ENCODE measurements at regions not wholly inside any gene's neighbourhood (a gene's known extent, or its start where the extent isn't known, plus 50 kb on each side); places are given as distances from the start of the nearest gene placed in this dataset.

GRCh38 chr1:221125976-221126375, 246.7 kb downstream of the HLX start:
- H3K36me3 ChIP-seq (replicated peaks in 1 of 2; ENCODE audit: control extremely low read depth in 1 of 2, control insufficient read depth in 1 of 2, extremely low read depth in 1 of 2, insufficient read depth in 2 of 2, low read length in 1 of 2) = no peaks in the 10 kb centered on the region
- H2AFZ ChIP-seq (ENCODE audit: insufficient read depth, low read depth, low read length, poor library complexity, severe bottlenecking) = no peak overlapping the region
- H3K9me3 ChIP-seq (ENCODE audit: control extremely low read depth in 1 of 3, control insufficient read depth in 2 of 3, insufficient read depth in 1 of 3, low read length in 2 of 3) = peaks cover 0 to 8% (median 6%) of the 10 kb centered on the region in 3 donors
- H3K4me3 Mint-ChIP-seq = no peak overlapping the region
- H4K20me1 ChIP-seq (ENCODE audit: control insufficient read depth, insufficient read depth, low read length, poor library complexity, severe bottlenecking) = no peaks in the 10 kb centered on the region
- no peaks in the 10 kb centered on the region for H3K27me3 ChIP-seq (replicated peaks in 1 of 4; ENCODE audit: control extremely low read depth in 1 of 4, control insufficient read depth in 3 of 4, insufficient read depth in 4 of 4, low read length in 3 of 4)
- H3K79me2 ChIP-seq (ENCODE audit: control insufficient read depth, insufficient read depth, low read length) = no peaks in the 10 kb centered on the region
- CTCF ChIA-PET = interaction anchor here (1.3 kb wide), 1 partner anchor 27 kb away, joined by 3 read pairs; no protein-coding TSS in a partner anchor
- TF ChIP-seq EZH2 (IDR thresholded peaks at IDR 0.05; ENCODE audit: borderline replicate concordance, insufficient read depth, low read depth, low read length, poor library complexity, severe bottlenecking) (no peak), CTCF (IDR thresholded peaks at IDR 0.05) (no peak)
- ATAC-seq (ENCODE audit: low read depth) (no peak), DNase-seq (no peak)
- POLR2A ChIA-PET = no interaction called here
- H3K27ac ChIP-seq (ENCODE audit: low read length in 2 of 2) = no peak overlapping the region
- intact Hi-C loops (cut with micrococcal nuclease) = no loop called here
- peaks cover 5% of the 10 kb centered on the region for H3K9me3 Mint-ChIP-seq (ENCODE audit: insufficient read depth)
- H3K9ac ChIP-seq (ENCODE audit: low read length) = no peak overlapping the region
- no peak overlapping the region for H3K4me2 ChIP-seq (replicated peaks; ENCODE audit: low read depth, low read length, poor library complexity, severe bottlenecking)
- WGBS (ENCODE audit: insufficient coverage) = 100% methylated on average over 1 of the region's 5 CpGs
- H3K4me1 ChIP-seq (ENCODE audit: control insufficient read depth in 2 of 2, insufficient read depth in 2 of 2, low read length in 2 of 2) = no peaks in the 10 kb centered on the region
- no peak overlapping the region for H3K27ac Mint-ChIP-seq
- no peak overlapping the region for H3K4me3 ChIP-seq (ENCODE audit: control extremely low read depth in 1 of 5, extremely low read depth in 1 of 5, insufficient read depth in 1 of 5, low read depth in 2 of 5, low read length in 4 of 5)
- no peaks in the 10 kb centered on the region for H3K4me1 Mint-ChIP-seq
- H3K27me3 Mint-ChIP-seq = no peaks in the 10 kb centered on the region

- intact Hi-C loops (cut with micrococcal nuclease) = no loop called here
- no peaks in the 10 kb centered on the region for H3K4me1 Mint-ChIP-seq
Measured at GRCh38 chr1:221137666-221138065, 258.4 kb downstream of the HLX start.

More at GRCh38 chr1:221137666-221138065, 258.4 kb downstream of the HLX start:
- H3K36me3 ChIP-seq (replicated peaks in 1 of 2; ENCODE audit: control extremely low read depth in 1 of 2, control insufficient read depth in 1 of 2, extremely low read depth in 1 of 2, insufficient read depth in 2 of 2, low read length in 1 of 2) = no peaks in the 10 kb centered on the region
- H3K4me2 ChIP-seq (replicated peaks; ENCODE audit: low read depth, low read length, poor library complexity, severe bottlenecking) = no peak overlapping the region
- H2AFZ ChIP-seq (ENCODE audit: insufficient read depth, low read depth, low read length, poor library complexity, severe bottlenecking) = no peak overlapping the region
- H3K27me3 ChIP-seq (replicated peaks in 1 of 4; ENCODE audit: control extremely low read depth in 1 of 4, control insufficient read depth in 3 of 4, insufficient read depth in 4 of 4, low read length in 3 of 4) = no peaks in the 10 kb centered on the region
- H3K4me3 ChIP-seq (ENCODE audit: control extremely low read depth in 1 of 5, extremely low read depth in 1 of 5, insufficient read depth in 1 of 5, low read depth in 2 of 5, low read length in 4 of 5) = no peak overlapping the region
- no peaks in the 10 kb centered on the region for H4K20me1 ChIP-seq (ENCODE audit: control insufficient read depth, insufficient read depth, low read length, poor library complexity, severe bottlenecking)
- H3K9me3 ChIP-seq (ENCODE audit: control extremely low read depth in 1 of 3, control insufficient read depth in 2 of 3, insufficient read depth in 1 of 3, low read length in 2 of 3) = no peaks in the 10 kb centered on the region
- no peak overlapping the region for H3K9ac ChIP-seq (ENCODE audit: low read length)
- POLR2A ChIA-PET = no interaction called here
- TF ChIP-seq CTCF (IDR thresholded peaks at IDR 0.05) = no peak
- no peak for TF ChIP-seq EZH2 (IDR thresholded peaks at IDR 0.05; ENCODE audit: borderline replicate concordance, insufficient read depth, low read depth, low read length, poor library complexity, severe bottlenecking)
- H3K79me2 ChIP-seq (ENCODE audit: control insufficient read depth, insufficient read depth, low read length) = no peaks in the 10 kb centered on the region
- no CpG with 5 or more reads among the region's 2 CpGs for WGBS (ENCODE audit: insufficient coverage)
- no peak overlapping the region for H3K4me3 Mint-ChIP-seq
- H3K27ac Mint-ChIP-seq = no peak overlapping the region
- no peak overlapping the region for H3K27ac ChIP-seq (ENCODE audit: low read length in 2 of 2)
- no peaks in the 10 kb centered on the region for H3K27me3 Mint-ChIP-seq
- CTCF ChIA-PET = no interaction called here
- ATAC-seq (ENCODE audit: low read depth) (no peak), DNase-seq (no peak)
- no peaks in the 10 kb centered on the region for H3K9me3 Mint-ChIP-seq (ENCODE audit: insufficient read depth)
- H3K4me1 ChIP-seq (ENCODE audit: control insufficient read depth in 2 of 2, insufficient read depth in 2 of 2, low read length in 2 of 2) = no peaks in the 10 kb centered on the region

All from B cell (primary cell).